ENCODE measurements at regions not wholly inside any gene's neighbourhood (a gene's known extent, or its start where the extent isn't known, plus 50 kb on each side); places are given as distances from the start of the nearest gene placed in this dataset.
A peak's percentile ranks its signal among the peaks of the same experiment; 100 is the strongest.

DNA sequence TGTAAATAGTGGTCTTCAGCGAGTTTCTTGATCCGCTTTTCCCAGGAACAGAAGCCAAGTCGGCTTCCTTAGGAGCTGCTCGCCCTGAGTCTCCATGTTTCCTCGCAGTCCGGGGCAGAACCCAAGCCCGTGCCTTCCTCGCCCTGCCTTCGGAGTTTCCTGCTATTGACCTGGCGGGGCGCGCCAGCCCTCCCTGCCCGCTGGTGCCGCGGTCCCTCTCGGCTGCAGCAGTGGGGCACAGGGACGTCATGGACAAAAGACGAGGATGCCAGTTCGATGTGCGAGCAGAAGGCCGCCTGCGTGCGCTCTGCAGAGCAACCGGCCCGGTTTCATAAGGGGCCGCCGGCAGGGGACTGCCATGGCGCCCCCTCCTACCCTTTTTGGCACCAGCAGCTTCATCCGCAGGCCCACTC is 156.6 kb downstream of the TM9SF2 start:
- ATAC-seq (peak; percentile 52), DNase-seq (peak; percentile 41)
- Mint-ChIP-seq H3K4me3 (peak overlapping the region; percentile 81 to 83), H3K27me3 (no peaks in the 10 kb centered on the region), H3K27ac (peak overlapping the region; percentile 85 to 95), H3K4me1 (peaks cover 45% of the 10 kb centered on the region), H3K9me3 (no peaks in the 10 kb centered on the region)

DNA sequence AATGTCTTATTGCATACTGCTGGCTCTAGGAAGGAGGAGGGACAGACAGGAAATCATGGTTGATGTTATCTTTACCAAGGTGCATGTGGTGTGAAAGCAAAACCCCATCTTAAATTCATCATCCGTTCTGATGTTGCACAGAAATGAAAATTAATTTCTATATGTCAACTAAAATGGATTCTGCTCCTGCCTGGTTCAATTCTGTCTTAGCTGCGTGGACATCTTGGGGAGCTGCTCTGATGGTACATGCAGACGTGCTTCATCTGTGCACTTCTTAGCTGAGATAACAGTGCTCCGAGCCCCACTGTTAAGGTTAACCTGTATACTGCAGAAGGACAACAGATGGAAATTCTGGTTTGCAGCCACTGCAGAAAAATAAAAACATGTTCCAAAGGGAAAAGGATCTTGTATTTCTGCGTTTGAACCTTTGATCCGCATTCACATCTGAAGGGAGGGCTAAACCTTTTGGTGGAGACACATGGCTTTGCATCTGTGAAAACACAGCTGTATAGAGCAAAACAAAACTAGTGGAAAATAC is 155.6 kb downstream of the TM9SF2 start:
- peak overlapping the region; percentile 74 to 81 for H3K4me3 Mint-ChIP-seq
- H3K27me3 Mint-ChIP-seq, result no peaks in the 10 kb centered on the region
- DNase-seq (peak; percentile 17), ATAC-seq (peak; percentile 64)
- H3K9me3 Mint-ChIP-seq, result no peaks in the 10 kb centered on the region
- peaks cover 45% of the 10 kb centered on the region for H3K4me1 Mint-ChIP-seq
- H3K27ac Mint-ChIP-seq, result peak overlapping the region in 1 of 2 donors; percentile 29

DNA sequence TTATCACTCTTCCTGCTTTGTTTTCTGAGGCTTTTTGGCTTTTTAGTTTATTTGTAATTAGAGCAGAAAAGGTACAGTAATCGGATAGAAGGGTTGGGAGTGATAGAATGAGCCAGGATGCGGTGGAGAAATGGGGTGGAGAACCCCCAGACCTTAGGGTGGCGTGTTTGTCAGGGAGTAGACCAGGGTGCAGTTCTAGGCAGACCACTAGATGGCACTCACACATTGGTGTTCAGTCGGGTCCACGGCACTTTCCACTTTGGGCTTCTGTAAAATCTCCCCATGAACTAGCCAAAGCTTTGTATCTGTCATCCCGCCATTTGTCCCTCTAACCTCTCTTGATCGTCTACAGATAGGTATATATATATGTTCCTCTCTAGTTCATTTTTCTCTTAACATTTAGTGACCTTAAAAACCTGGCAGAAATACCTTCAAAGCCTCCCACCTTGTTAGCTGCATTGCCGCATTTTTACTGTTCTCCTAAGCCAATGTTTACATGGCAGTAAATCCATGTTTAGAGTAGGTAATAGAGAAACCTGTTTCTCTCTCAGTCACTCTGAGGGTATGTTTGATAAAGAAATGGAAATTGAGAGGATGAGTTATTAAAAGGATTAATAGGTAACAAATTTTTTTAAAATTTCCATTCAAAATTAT is 154.9 kb downstream of the TM9SF2 start:
- Mint-ChIP-seq H3K4me3 (peak overlapping the region; percentile 74 to 81), H3K27ac (peak overlapping the region in 1 of 2 donors; percentile 54), H3K4me1 (peaks cover 45% of the 10 kb centered on the region), H3K27me3 (no peaks in the 10 kb centered on the region), H3K9me3 (no peaks in the 10 kb centered on the region)
- peak; percentile 76 to 79 for DNase-seq
- ATAC-seq, result peak; percentile 59

DNA sequence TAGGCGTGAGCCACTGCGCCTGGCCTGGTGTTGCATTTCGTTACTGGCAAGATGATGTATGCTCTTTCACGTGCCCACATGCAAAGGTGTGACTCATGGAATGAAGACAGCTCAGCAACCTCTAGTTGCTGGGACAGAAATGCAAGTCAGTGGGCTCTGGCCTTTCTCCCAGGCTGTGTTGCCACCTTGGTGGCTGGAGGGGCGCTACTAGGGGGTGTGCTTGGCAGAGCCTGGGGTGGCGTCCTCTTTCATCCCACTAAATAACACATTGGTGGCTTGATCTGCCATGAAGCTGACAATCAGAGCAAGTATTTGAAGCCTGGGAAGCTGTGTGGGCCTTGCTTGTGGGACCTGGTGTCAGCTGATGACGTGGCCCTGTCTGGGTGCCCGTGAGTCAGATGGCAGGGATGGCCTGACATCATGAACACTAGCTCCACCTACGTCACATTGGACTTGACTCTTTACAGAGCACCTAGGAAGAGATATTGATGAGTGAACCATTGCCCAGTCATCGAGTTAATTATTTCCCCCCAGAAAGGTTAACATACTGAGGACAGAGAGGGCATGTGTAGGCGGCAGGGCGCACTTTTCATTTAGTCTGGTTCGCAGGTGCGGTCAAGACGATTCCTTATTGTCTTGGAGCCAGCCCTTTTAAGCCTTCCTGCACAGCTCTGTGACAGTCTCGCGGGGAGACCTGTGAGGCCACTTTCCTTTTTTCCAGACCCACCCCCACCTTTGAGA is 154.2 kb downstream of the TM9SF2 start:
- Mint-ChIP-seq H3K4me3 (peak overlapping the region in 1 of 2 donors; percentile 74), H3K27me3 (no peaks in the 10 kb centered on the region), H3K9me3 (no peaks in the 10 kb centered on the region), H3K27ac (peak overlapping the region in 1 of 2 donors; percentile 12), H3K4me1 (peaks cover 45% of the 10 kb centered on the region)
- ATAC-seq, result peak; percentile 24
- peak in 1 of 2 donors; percentile 22 for DNase-seq

DNA sequence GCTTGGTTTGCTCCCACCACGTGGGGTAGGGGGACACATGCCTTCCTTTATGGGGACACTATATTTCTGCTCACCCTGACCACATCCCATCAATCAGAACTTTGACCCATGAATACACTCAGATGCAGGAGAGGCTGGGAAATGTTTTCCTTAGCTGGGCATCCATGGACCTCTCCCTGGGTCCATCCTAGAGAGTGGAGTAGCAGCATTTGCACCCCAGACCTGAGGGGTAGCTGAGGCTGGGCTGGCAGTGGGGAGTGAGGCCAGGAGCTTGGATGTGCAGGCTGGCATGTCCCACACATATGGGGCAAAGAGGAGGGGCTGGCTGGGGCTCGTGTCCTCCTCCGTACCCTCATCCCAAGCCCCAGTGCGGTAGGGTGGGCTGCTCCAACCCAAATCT is 152.8 kb downstream of the TM9SF2 start:
- ATAC-seq (no peak), DNase-seq (no peak)
- Mint-ChIP-seq H3K9me3 (no peaks in the 10 kb centered on the region), H3K27me3 (no peaks in the 10 kb centered on the region), H3K4me3 (no peak overlapping the region), H3K27ac (no peak overlapping the region), H3K4me1 (peaks cover 40% of the 10 kb centered on the region)

DNA sequence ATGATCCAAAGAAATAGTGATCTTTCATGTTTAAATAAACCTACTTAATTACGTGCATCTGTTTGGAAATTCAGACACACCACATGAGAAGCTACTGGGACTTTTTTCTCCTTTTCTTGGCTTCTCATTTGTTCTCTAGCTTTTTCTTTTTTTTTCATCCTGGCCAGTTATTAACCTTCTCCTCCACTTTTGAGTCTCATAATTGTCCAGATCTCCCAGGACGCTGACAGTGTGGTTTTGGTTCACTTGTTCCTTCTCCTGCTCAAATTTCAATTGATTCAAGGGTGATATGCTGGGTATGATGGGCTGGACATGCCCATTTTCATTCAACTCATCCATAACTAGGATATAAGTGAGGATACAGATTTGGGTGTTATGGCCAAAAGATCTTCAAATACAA is 152.3 kb downstream of the TM9SF2 start:
- ATAC-seq, result no peak
- Mint-ChIP-seq H3K4me1 (peaks cover 34% of the 10 kb centered on the region), H3K9me3 (no peaks in the 10 kb centered on the region), H3K27me3 (no peaks in the 10 kb centered on the region), H3K4me3 (no peak overlapping the region), H3K27ac (no peak overlapping the region)
- no peak for DNase-seq

DNA sequence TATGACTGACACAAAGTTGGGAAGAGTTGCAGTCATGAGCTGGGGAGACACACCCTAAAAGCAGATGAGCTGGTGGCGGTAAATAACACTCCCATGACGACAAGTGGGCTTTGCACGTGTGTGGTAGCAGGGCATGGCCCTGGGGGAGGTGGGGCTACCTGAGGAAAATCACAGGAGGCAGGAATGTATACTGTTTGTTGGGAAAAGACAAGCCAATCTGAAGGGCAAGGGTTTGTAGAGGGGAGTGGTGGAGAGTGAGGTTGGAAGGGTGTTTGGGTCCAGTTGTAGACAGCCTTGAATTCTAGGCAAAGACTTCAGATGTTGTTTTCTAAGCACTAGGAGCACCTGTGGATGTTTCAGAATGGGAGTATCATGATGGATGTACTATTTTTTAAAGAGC is 151.6 kb downstream of the TM9SF2 start:
- H3K27me3 Mint-ChIP-seq, result no peaks in the 10 kb centered on the region
- ATAC-seq (no peak), DNase-seq (no peak)
- H3K9me3 Mint-ChIP-seq, result no peaks in the 10 kb centered on the region
- peaks cover 28% of the 10 kb centered on the region for H3K4me1 Mint-ChIP-seq
- H3K4me3 Mint-ChIP-seq, result no peak overlapping the region
- H3K27ac Mint-ChIP-seq, result peak overlapping the region in 1 of 2 donors; percentile 35

DNA sequence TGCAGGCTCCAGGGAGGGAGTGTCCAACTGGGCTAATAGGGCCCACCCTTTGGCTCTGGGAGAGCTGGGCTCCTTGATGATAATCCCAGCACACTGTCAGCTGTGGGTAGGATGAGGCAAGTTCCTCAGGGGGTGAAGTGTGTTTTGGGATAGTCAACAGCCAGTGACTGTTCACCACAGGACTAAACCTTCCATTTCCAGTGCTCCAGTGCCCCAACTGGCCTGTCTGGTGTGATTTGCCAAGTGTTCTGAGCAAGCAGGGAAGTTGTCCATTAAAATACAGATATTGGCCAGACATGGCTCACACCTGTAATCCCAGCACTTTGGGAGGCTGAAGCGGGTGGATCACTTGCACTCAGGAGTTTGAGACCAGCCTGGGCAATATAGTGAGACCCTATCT is 150.9 kb downstream of the TM9SF2 start:
- no peaks in the 10 kb centered on the region for H3K9me3 Mint-ChIP-seq
- H3K4me1 Mint-ChIP-seq, result peaks cover 20% of the 10 kb centered on the region
- no peaks in the 10 kb centered on the region for H3K27me3 Mint-ChIP-seq
- H3K27ac Mint-ChIP-seq, result no peak overlapping the region
- H3K4me3 Mint-ChIP-seq, result no peak overlapping the region
- ATAC-seq (no peak), DNase-seq (no peak)

DNA sequence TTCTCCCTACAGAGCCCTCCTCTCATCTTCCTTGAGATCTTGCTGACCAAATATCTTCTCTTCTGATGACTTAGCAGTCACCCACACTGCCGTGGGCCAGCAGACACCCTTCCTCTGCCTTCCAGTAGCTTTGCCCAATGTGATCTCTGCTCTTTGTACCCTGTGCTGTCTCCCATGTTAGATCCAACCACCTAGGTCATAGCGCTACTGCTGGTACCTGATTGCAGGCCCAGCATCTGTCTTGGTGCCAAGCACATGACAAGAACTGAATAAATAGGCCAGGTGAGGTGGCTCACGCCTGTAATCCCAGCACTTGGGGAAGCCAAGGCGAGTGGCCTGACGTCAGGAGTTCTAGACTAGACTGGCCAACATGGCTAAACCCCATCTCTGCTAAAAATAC is 149.7 kb downstream of the TM9SF2 start:
- DNase-seq (no peak), ATAC-seq (no peak)
- no peak overlapping the region for H3K27ac Mint-ChIP-seq
- H3K4me3 Mint-ChIP-seq, result no peak overlapping the region
- H3K9me3 Mint-ChIP-seq, result no peaks in the 10 kb centered on the region
- no peaks in the 10 kb centered on the region for H3K27me3 Mint-ChIP-seq
- peaks cover 9% of the 10 kb centered on the region for H3K4me1 Mint-ChIP-seq

DNA sequence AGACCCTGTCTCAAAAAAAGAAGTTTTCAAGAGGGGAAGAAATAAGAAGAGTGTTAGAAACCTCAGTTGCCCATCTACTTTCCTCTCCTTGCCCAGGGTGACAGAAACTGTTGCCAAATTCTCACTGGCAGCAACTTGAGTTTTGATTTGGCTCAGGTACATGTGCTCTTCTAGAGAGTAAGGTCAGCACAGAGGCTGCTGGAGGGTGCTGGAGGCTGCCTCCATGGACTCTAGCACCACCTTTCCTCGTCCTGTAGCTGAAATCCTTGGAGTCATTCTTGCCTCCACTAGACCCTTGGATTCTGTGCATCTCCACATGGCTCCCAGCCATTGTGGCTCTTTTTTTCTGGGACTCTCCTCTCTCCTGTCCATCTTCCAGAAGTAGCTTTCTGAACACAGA is 149.1 kb downstream of the TM9SF2 start:
- DNase-seq, result no peak
- no peaks in the 10 kb centered on the region for H3K27me3 Mint-ChIP-seq
- peaks cover 3% of the 10 kb centered on the region for H3K4me1 Mint-ChIP-seq
- H3K27ac Mint-ChIP-seq, result no peak overlapping the region
- no peaks in the 10 kb centered on the region for H3K9me3 Mint-ChIP-seq
- H3K4me3 Mint-ChIP-seq, result no peak overlapping the region
- no peak for ATAC-seq

DNA sequence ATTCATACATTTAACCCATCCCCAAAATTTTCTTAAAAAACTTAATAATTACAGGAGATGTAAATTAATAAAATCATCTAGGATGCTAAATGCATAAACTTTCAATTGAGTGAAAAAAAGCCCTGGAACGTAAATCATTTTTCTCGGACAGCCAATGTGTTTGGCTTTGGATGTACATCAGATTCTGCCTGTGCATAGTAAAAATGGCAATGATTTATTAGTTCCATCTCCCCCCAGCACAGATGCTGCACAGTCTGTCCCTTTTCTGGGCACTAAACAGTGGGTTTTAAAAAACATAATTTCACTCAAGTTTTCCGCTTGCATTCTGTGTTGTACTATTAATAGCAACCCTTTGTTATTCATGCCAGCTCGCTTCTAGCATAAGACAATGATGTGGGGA is 147.7 kb downstream of the TM9SF2 start:
- Mint-ChIP-seq H3K4me3 (no peak overlapping the region), H3K27me3 (no peaks in the 10 kb centered on the region), H3K27ac (no peak overlapping the region), H3K9me3 (no peaks in the 10 kb centered on the region), H3K4me1 (no peaks in the 10 kb centered on the region)
- ATAC-seq, result no peak
- DNase-seq, result no peak

DNA sequence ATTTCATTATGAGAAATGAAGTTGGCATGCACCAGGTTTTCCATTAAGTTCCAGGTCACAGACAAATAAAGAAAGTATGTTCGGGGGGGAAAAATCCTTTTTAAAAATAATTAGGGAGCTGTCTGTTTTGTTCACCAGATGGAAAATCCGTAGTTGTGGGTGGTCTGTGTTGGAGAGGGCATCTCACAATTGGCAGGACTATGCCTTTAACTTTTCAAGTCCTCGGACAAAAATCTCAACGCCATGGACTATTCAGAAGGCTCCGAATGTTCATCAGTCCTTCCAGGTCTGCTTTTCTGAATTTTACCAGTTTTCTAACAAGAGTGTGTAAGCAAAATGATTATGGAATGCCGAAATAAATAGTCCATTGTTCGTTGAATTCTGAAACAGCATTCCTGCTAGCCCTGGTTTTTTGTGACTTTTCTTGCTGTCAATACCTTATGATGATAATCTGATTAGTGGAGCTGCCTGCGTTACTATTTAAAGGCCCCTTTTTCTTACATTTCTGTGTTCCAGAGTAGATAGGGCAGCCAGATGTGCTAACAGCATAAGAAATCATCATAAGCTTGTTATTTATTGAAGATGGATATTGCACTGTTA is 146.9 kb downstream of the TM9SF2 start:
- H3K4me3 Mint-ChIP-seq, result no peak overlapping the region
- H3K27me3 Mint-ChIP-seq, result no peaks in the 10 kb centered on the region
- no peaks in the 10 kb centered on the region for H3K4me1 Mint-ChIP-seq
- no peaks in the 10 kb centered on the region for H3K9me3 Mint-ChIP-seq
- no peak for DNase-seq
- H3K27ac Mint-ChIP-seq, result no peak overlapping the region
- ATAC-seq, result no peak

DNA sequence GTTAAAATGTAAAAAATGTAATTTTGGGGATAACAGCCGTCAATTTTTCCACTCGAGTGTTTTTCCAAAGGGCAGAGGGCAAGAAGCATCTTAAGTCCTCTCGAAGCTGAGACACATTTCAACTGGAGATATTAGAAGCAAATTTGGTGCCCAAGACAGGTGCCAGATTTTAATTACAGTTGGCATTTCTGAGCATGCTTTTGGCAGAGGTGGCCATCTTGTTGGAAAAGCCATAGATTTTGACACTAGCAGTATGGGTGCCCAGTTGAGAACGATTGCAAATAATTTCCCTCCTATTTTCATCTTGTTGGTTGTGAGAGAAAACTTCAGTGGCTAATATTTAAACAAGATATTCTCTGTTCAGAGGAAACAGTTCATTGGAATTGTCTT is 146.3 kb downstream of the TM9SF2 start:
- Mint-ChIP-seq H3K9me3 (no peaks in the 10 kb centered on the region), H3K4me3 (no peak overlapping the region), H3K27me3 (no peaks in the 10 kb centered on the region), H3K27ac (no peak overlapping the region), H3K4me1 (no peaks in the 10 kb centered on the region)
- DNase-seq (no peak), ATAC-seq (no peak)

DNA sequence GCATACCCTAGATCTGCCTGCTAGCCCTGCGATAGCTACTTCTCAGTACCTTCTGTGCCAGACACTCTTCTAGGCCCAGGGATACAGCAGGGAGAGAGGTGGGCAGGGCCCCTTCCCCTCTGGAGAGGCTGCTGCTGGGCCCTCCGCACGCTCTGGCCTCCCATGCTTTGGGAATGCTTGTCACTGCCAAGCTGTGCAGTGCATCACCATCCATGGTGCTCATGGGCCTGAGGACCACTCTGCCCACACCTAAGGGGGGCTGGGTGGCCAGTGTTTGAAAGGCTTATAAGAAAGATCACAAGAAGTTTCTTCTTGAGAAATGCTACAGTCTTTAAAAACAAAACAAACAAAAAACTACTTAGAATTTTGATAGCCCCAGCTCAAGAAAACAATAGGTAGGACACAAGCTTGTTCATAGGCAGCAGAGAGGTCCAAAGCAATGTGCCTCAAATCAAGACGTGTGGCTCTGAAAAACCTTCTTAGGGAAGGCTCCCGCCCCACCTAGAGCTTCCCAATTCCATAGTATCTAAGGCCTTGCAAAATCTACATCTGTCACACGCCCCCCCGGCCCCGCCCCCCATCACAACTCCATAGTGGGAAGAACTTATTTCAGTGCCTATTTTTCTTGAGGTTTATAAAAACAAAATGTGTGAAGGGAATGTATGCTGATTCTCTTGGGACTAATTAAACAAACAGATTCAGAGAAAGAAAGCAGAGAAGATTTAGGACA is 145.8 kb downstream of the TM9SF2 start:
- H3K27me3 Mint-ChIP-seq, result no peaks in the 10 kb centered on the region
- ATAC-seq, result no peak
- H3K4me1 Mint-ChIP-seq, result no peaks in the 10 kb centered on the region

DNA sequence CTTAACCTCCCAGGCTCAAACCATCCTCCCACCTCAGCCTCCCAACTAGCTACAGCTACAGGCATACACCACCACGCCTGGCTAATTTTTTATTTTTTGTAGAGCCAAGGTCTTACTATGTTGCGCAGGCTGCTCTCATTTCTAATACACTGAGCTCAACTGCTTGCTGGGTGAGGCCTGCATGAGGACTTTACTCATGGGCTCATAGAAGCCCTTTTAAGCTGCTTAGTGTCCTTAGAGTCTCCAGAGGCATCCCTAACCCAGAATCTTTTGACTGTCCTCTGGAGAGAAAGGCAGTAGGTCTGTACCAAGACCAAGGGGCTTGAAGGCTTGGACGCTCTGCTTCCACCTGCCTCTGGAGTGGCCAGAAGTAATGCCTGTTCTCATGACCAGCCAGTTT is 141.6 kb downstream of the TM9SF2 start:
- no peak for DNase-seq
- no peak overlapping the region for H3K4me3 Mint-ChIP-seq
- no peak for ATAC-seq
- no peaks in the 10 kb centered on the region for H3K27me3 Mint-ChIP-seq
- H3K9me3 Mint-ChIP-seq, result no peaks in the 10 kb centered on the region
- peak overlapping the region in 1 of 2 donors; percentile 68 for H3K27ac Mint-ChIP-seq
- H3K4me1 Mint-ChIP-seq, result no peaks in the 10 kb centered on the region

More for the DNA sequence above, 145.8 kb downstream of the TM9SF2 start:
- Mint-ChIP-seq H3K4me3 (no peak overlapping the region), H3K27ac (no peak overlapping the region), H3K9me3 (no peaks in the 10 kb centered on the region)
- DNase-seq, result no peak

Measured in stimulated activated naive CD8-positive, alpha-beta T cell treated with anti-CD3 and anti-CD28 coated beads, Interleukin-15, amount 100 ng/mL, for 72 hours (primary cell).